ENCODE measurements at regions not wholly inside any gene's neighbourhood (a gene's known extent, or its start where the extent isn't known, plus 50 kb on each side); places are given as distances from the start of the nearest gene placed in this dataset.

DNA sequence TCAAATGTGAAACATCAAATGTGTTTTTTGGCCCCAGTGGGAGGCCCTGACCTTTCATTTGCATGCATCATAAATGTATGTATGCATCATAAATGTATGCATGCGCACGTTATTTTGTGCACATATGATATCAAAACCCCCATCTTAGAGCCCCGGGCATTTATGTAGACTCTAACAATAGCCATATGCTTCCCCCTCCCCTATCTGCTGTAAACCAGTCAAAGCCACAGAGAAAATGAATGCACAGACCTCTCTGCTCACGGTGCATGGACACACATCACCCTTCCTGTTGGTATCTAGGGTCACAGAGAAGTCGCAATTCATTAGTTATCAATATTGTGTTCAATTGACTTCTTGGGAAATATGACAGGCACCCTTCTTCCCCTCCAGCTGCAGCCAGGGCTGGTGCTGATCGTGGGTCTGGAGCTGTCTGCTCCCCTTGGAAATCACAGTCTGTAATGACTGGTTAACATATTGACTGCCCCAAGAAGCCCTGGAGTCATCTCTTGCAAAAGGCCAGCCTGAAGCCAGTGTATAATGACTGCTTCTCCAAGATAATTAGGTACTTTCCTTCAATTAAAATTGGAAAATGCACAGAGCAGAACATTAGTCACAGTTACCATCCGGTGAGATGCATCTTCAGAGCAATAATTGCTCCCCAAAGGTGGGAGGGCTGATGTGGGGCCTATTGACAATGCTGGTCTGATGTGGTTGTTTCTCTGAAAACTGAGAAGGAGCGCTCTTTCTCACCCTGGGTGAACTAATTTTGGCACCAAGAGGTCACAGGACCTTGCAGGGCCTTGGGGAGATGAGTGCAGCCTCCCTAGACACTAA is 532.2 kb downstream of the CDH26 start:
- peaks cover 4% of the 10 kb centered on the region for H3K36me3 Mint-ChIP-seq (ENCODE audit: unreplicated experiment)

DNA sequence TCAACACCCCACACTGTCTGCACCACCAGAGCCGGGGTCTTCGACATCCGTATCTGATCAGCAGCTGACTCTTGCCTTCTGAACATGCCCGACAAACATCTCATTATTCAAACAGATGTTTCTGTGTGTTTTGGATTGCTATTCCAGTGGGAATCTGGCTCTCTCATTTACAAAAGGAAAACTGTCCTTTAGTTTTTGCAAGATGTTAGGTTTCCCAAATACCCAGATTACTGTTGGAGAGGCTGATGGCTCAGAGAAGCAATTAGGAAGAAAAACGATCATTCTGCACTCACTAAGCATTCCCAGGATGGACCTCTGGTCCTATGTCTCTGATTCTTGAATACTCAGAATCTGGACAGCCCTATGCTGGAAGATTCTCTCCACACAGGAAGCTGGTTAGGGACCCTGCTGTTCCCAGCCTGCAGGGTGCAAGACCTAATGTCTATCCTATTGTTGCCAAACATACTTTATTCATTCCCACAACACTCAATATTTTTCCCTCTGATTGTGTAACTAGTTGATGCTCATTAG is 532.9 kb downstream of the CDH26 start:
- DNase-seq = no peak
- H3K4me3 Mint-ChIP-seq (ENCODE audit: unreplicated experiment) = no peak overlapping the region
- H3K36me3 Mint-ChIP-seq (ENCODE audit: unreplicated experiment) = no peaks in the 10 kb centered on the region
- peaks cover 5% of the 10 kb centered on the region for H3K9me3 Mint-ChIP-seq (ENCODE audit: unreplicated experiment)
- peaks cover 5% of the 10 kb centered on the region for H3K27me3 Mint-ChIP-seq (ENCODE audit: unreplicated experiment)
- TF ChIP-seq, protein P1, sequence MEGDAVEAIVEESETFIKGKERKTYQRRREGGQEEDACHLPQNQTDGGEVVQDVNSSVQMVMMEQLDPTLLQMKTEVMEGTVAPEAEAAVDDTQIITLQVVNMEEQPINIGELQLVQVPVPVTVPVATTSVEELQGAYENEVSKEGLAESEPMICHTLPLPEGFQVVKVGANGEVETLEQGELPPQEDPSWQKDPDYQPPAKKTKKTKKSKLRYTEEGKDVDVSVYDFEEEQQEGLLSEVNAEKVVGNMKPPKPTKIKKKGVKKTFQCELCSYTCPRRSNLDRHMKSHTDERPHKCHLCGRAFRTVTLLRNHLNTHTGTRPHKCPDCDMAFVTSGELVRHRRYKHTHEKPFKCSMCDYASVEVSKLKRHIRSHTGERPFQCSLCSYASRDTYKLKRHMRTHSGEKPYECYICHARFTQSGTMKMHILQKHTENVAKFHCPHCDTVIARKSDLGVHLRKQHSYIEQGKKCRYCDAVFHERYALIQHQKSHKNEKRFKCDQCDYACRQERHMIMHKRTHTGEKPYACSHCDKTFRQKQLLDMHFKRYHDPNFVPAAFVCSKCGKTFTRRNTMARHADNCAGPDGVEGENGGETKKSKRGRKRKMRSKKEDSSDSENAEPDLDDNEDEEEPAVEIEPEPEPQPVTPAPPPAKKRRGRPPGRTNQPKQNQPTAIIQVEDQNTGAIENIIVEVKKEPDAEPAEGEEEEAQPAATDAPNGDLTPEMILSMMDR (IDR thresholded peaks at IDR 0.05; ENCODE audit: partially characterized antibody, unreplicated experiment) = no peak
- peaks cover 16% of the 10 kb centered on the region for H3K4me1 Mint-ChIP-seq (ENCODE audit: low read depth, unreplicated experiment)
- H3K27ac Mint-ChIP-seq (ENCODE audit: unreplicated experiment) = peak overlapping the region; percentile 71

More for the DNA sequence above, 532.2 kb downstream of the CDH26 start:
- peaks cover 5% of the 10 kb centered on the region for H3K27me3 Mint-ChIP-seq (ENCODE audit: unreplicated experiment)
- H3K9me3 Mint-ChIP-seq (ENCODE audit: unreplicated experiment) = peaks cover 7% of the 10 kb centered on the region
- H3K27ac Mint-ChIP-seq (ENCODE audit: unreplicated experiment) = peak overlapping the region; percentile 71
- TF ChIP-seq, protein P1 (IDR thresholded peaks at IDR 0.05; ENCODE audit: partially characterized antibody, unreplicated experiment) = no peak
- H3K4me1 Mint-ChIP-seq (ENCODE audit: low read depth, unreplicated experiment) = peaks cover 16% of the 10 kb centered on the region
- peak overlapping the region; percentile 33 for H3K4me3 Mint-ChIP-seq (ENCODE audit: unreplicated experiment)
- DNase-seq = no peak

DNA sequence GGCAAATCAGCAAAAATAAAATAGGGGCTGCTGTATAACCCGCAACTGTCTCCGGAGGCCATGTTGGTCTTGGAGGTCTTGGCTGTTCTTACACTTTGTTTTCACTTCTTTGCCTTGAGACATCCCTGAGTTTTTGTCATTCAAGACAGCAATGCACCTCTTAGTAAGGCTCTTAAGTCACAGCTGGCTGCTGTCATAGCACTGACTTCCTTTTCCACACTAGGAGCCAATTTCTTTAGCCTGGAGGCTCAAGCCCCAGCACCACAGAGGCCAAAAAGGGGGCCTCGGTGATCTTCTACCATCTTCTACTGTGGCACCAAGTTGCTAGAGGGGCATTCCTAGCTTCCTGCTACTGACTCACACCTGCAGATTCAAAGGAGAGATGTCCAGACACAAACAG is 536.3 kb downstream of the CDH26 start:
- peaks cover 16% of the 10 kb centered on the region for H3K4me1 Mint-ChIP-seq (ENCODE audit: low read depth, unreplicated experiment)
- no peak overlapping the region for H3K4me3 Mint-ChIP-seq (ENCODE audit: unreplicated experiment)
- TF ChIP-seq, protein P1 (IDR thresholded peaks at IDR 0.05; ENCODE audit: partially characterized antibody, unreplicated experiment) = no peak
- no peak for DNase-seq
- H3K27me3 Mint-ChIP-seq (ENCODE audit: unreplicated experiment) = peaks cover 1% of the 10 kb centered on the region
- no peaks in the 10 kb centered on the region for H3K36me3 Mint-ChIP-seq (ENCODE audit: unreplicated experiment)
- peaks cover 5% of the 10 kb centered on the region for H3K9me3 Mint-ChIP-seq (ENCODE audit: unreplicated experiment)
- no peak overlapping the region for H3K27ac Mint-ChIP-seq (ENCODE audit: unreplicated experiment)

DNA sequence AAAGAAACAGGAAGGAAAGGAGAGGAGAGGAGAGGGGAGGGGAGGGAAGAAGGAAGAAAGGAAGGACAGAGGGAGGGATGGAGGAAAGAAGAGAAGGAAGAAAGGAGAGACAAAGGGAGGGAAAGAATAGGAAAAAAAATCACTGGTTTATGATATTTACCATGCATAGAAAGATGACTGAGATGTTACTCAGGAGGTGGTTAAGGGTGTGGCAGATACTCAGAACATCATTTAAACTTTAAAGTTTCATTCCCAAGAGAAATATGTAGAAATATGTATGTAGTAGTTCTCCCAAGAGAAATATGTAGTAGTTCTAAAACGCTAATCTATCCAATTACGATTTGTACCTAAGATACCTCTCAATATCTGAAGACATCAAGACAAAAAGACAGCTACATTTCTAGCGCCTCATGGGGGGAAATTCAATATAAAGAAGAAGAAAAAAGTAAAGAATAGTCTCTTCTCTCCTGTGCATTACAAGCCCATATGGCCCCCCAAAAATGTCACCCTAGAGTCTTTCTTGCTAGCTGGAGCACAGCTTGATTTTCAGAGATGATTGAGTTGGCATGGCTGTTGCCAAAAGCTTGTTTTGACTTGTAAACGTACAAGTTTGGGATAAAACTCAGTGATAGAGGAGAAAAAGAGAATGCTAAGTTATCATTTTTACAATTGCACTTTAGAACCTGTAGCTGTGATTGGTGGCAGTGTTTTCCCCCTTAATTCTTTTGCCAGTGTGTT is 539.2 kb downstream of the CDH26 start:
- no peak overlapping the region for H3K4me3 Mint-ChIP-seq (ENCODE audit: unreplicated experiment)
- no peak for DNase-seq
- H3K9me3 Mint-ChIP-seq (ENCODE audit: unreplicated experiment) = no peaks in the 10 kb centered on the region
- TF ChIP-seq, protein P1 (IDR thresholded peaks at IDR 0.05; ENCODE audit: partially characterized antibody, unreplicated experiment) = no peak
- H3K4me1 Mint-ChIP-seq (ENCODE audit: low read depth, unreplicated experiment) = peaks cover 2% of the 10 kb centered on the region
- no peaks in the 10 kb centered on the region for H3K36me3 Mint-ChIP-seq (ENCODE audit: unreplicated experiment)
- H3K27me3 Mint-ChIP-seq (ENCODE audit: unreplicated experiment) = peaks cover 3% of the 10 kb centered on the region
- no peak overlapping the region for H3K27ac Mint-ChIP-seq (ENCODE audit: unreplicated experiment)
